AG08396 (cell line): ENCODE measurements at regions not wholly inside any gene's neighbourhood (a gene's known extent, or its start where the extent isn't known, plus 50 kb on each side); places are given as distances from the start of the nearest gene placed in this dataset.

Source experiments
- DNase-seq: peaks from one replicate; pipeline ENCODE4 v3.0.0; 2012; ENCODE audit warnings: low spot score, mixed read lengths

- DNase-seq = no peak
Measured at GRCh38 chr18:78772360-78773302, 207.0 kb upstream of the SALL3 start.

- no peak for DNase-seq
Measured at GRCh38 chr18:78773303-78773755, 206.3 kb upstream of the SALL3 start.

- no peak for DNase-seq
Measured at GRCh38 chr18:78773819-78774218, 205.8 kb upstream of the SALL3 start.

GRCh38 chr18:78774741-78775141, 204.9 kb upstream of the SALL3 start:
- no peak for DNase-seq

GRCh38 chr18:78776151-78776550, 203.5 kb upstream of the SALL3 start:
- DNase-seq = no peak

GRCh38 chr18:78776706-78777285, 202.8 kb upstream of the SALL3 start:
- no peak for DNase-seq

- DNase-seq = no peak
Measured at GRCh38 chr18:78777992-78778391, 201.6 kb upstream of the SALL3 start.

GRCh38 chr18:78778651-78779050, 201.0 kb upstream of the SALL3 start:
- DNase-seq = no peak

- no peak for DNase-seq
Measured at GRCh38 chr18:78779996-78780718, 199.5 kb upstream of the SALL3 start.

GRCh38 chr18:78780719-78781600, 198.7 kb upstream of the SALL3 start:
- DNase-seq = no peak

GRCh38 chr18:78781601-78781960, 198.0 kb upstream of the SALL3 start:
- no peak for DNase-seq

GRCh38 chr18:78782951-78783563, 196.6 kb upstream of the SALL3 start:
- no peak for DNase-seq

GRCh38 chr18:78783564-78783960, 196.1 kb upstream of the SALL3 start:
- no peak for DNase-seq

- DNase-seq = no peak
Measured at GRCh38 chr18:78784861-78785260, 194.8 kb upstream of the SALL3 start.

GRCh38 chr18:78785706-78786105, 193.9 kb upstream of the SALL3 start:
- DNase-seq = no peak

GRCh38 chr18:78786776-78787175, 192.8 kb upstream of the SALL3 start:
- DNase-seq = no peak

- no peak for DNase-seq
Measured at GRCh38 chr18:78787751-78788150, 191.9 kb upstream of the SALL3 start.

GRCh38 chr18:78788161-78788560, 191.5 kb upstream of the SALL3 start:
- no peak for DNase-seq

GRCh38 chr18:78789850-78790249, 189.8 kb upstream of the SALL3 start:
- DNase-seq = no peak

- DNase-seq = no peak
Measured at GRCh38 chr18:78790511-78790910, 189.1 kb upstream of the SALL3 start.

GRCh38 chr18:78790960-78791359, 188.7 kb upstream of the SALL3 start:
- DNase-seq = no peak
